ENCODE measurements at regions not wholly inside any gene's neighbourhood (a gene's known extent, or its start where the extent isn't known, plus 50 kb on each side); places are given as distances from the start of the nearest gene placed in this dataset.

- Histone ChIP-seq H2BK120ac (ENCODE audit: insufficient read depth, low read length, poor library complexity) (no peak overlapping the region), H3K14ac (ENCODE audit: low read length) (no peak overlapping the region), H3K9me3 (ENCODE audit: insufficient read depth, low read depth, low read length) (peaks cover 2% of the 10 kb centered on the region), H3K79me1 (ENCODE audit: low read length) (no peaks in the 10 kb centered on the region), H3K4me2 (ENCODE audit: low read length) (no peak overlapping the region), H2BK5ac (ENCODE audit: low read depth, low read length, poor library complexity) (no peak overlapping the region), H3K18ac (ENCODE audit: low read length) (no peak overlapping the region), H2BK12ac (ENCODE audit: low read length) (no peak overlapping the region), H3K79me2 (ENCODE audit: control insufficient read depth, insufficient read depth, low read length, poor library complexity) (no peaks in the 10 kb centered on the region), H4K12ac (ENCODE audit: low read depth, low read length) (no peak overlapping the region), H2AK5ac (ENCODE audit: low read length) (no peak overlapping the region), H3K4me1 (ENCODE audit: control insufficient read depth in 1 of 2, insufficient read depth in 2 of 2, low read length in 2 of 2) (no peaks in the 10 kb centered on the region), H3K36me3 (ENCODE audit: control insufficient read depth in 1 of 2, insufficient read depth in 2 of 2, low read length in 2 of 2) (no peaks in the 10 kb centered on the region), H3K4ac (ENCODE audit: low read depth, low read length) (no peak overlapping the region), H4K91ac (ENCODE audit: low read depth, low read length) (no peak overlapping the region), H3K23ac (ENCODE audit: low read length) (no peak overlapping the region), H3K27ac (ENCODE audit: low read depth, low read length) (no peak overlapping the region), H2AFZ (ENCODE audit: insufficient read depth, low read length, poor library complexity) (no peak overlapping the region), H3K4me3 (ENCODE audit: low read depth, low read length) (no peak overlapping the region), H3K27me3 (ENCODE audit: insufficient read depth, low read length) (no peaks in the 10 kb centered on the region), H3K9ac (ENCODE audit: low read length) (no peak overlapping the region), H4K8ac (ENCODE audit: low read depth, low read length) (no peak overlapping the region)
- no peak for DNase-seq
- no CpG with 5 or more reads among the region's 11 CpGs for WGBS (ENCODE audit: extremely low coverage, insufficient coverage, insufficient read length)
Measured at GRCh38 chr16:73464834-73465233, 416.9 kb upstream of the ZFHX3 start.

GRCh38 chr16:73459586-73459985 is 411.7 kb upstream of the ZFHX3 start:
- H2BK120ac ChIP-seq (ENCODE audit: insufficient read depth, low read length, poor library complexity), result no peak overlapping the region
- no peak overlapping the region for H2BK5ac ChIP-seq (ENCODE audit: low read depth, low read length, poor library complexity)
- no peak overlapping the region for H4K12ac ChIP-seq (ENCODE audit: low read depth, low read length)
- no peak overlapping the region for H3K18ac ChIP-seq (ENCODE audit: low read length)
- H2AK5ac ChIP-seq (ENCODE audit: low read length), result no peak overlapping the region
- H3K4me3 ChIP-seq (ENCODE audit: low read depth, low read length), result no peak overlapping the region
- no peaks in the 10 kb centered on the region for H3K4me1 ChIP-seq (ENCODE audit: control insufficient read depth in 1 of 2, insufficient read depth in 2 of 2, low read length in 2 of 2)
- no peaks in the 10 kb centered on the region for H3K27me3 ChIP-seq (ENCODE audit: insufficient read depth, low read length)
- no peak overlapping the region for H3K4ac ChIP-seq (ENCODE audit: low read depth, low read length)
- H3K79me1 ChIP-seq (ENCODE audit: low read length), result no peaks in the 10 kb centered on the region
- WGBS (ENCODE audit: extremely low coverage, insufficient coverage, insufficient read length), result no CpG with 5 or more reads among the region's 5 CpGs
- no peak overlapping the region for H2BK12ac ChIP-seq (ENCODE audit: low read length)
- no peak overlapping the region for H3K4me2 ChIP-seq (ENCODE audit: low read length)
- no peak overlapping the region for H3K27ac ChIP-seq (ENCODE audit: low read depth, low read length)
- no peaks in the 10 kb centered on the region for H3K36me3 ChIP-seq (ENCODE audit: control insufficient read depth in 1 of 2, insufficient read depth in 2 of 2, low read length in 2 of 2)
- H4K91ac ChIP-seq (ENCODE audit: low read depth, low read length), result no peak overlapping the region
- no peak overlapping the region for H2AFZ ChIP-seq (ENCODE audit: insufficient read depth, low read length, poor library complexity)
- no peak overlapping the region for H3K9ac ChIP-seq (ENCODE audit: low read length)
- no peak overlapping the region for H3K14ac ChIP-seq (ENCODE audit: low read length)
- H3K9me3 ChIP-seq (ENCODE audit: insufficient read depth, low read depth, low read length), result peaks cover 2% of the 10 kb centered on the region
- DNase-seq, result no peak
- no peak overlapping the region for H4K8ac ChIP-seq (ENCODE audit: low read depth, low read length)
- no peak overlapping the region for H3K23ac ChIP-seq (ENCODE audit: low read length)
- H3K79me2 ChIP-seq (ENCODE audit: control insufficient read depth, insufficient read depth, low read length, poor library complexity), result no peaks in the 10 kb centered on the region

GRCh38 chr16:73457851-73458250 is 409.9 kb upstream of the ZFHX3 start:
- Histone ChIP-seq H3K27ac (ENCODE audit: low read depth, low read length) (no peak overlapping the region), H3K23ac (ENCODE audit: low read length) (no peak overlapping the region), H3K14ac (ENCODE audit: low read length) (no peak overlapping the region), H4K91ac (ENCODE audit: low read depth, low read length) (no peak overlapping the region), H2BK5ac (ENCODE audit: low read depth, low read length, poor library complexity) (no peak overlapping the region), H3K79me2 (ENCODE audit: control insufficient read depth, insufficient read depth, low read length, poor library complexity) (no peaks in the 10 kb centered on the region), H4K8ac (ENCODE audit: low read depth, low read length) (no peak overlapping the region), H3K27me3 (ENCODE audit: insufficient read depth, low read length) (no peaks in the 10 kb centered on the region), H3K4me3 (ENCODE audit: low read depth, low read length) (no peak overlapping the region), H2BK12ac (ENCODE audit: low read length) (no peak overlapping the region), H3K36me3 (ENCODE audit: control insufficient read depth in 1 of 2, insufficient read depth in 2 of 2, low read length in 2 of 2) (no peaks in the 10 kb centered on the region), H3K18ac (ENCODE audit: low read length) (no peak overlapping the region), H2AFZ (ENCODE audit: insufficient read depth, low read length, poor library complexity) (no peak overlapping the region), H2BK120ac (ENCODE audit: insufficient read depth, low read length, poor library complexity) (no peak overlapping the region), H4K12ac (ENCODE audit: low read depth, low read length) (no peak overlapping the region), H3K9me3 (ENCODE audit: insufficient read depth, low read depth, low read length) (peaks cover 5% of the 10 kb centered on the region), H3K9ac (ENCODE audit: low read length) (no peak overlapping the region), H3K4ac (ENCODE audit: low read depth, low read length) (no peak overlapping the region), H3K79me1 (ENCODE audit: low read length) (no peaks in the 10 kb centered on the region), H3K4me2 (ENCODE audit: low read length) (no peak overlapping the region), H2AK5ac (ENCODE audit: low read length) (no peak overlapping the region), H3K4me1 (ENCODE audit: control insufficient read depth in 1 of 2, insufficient read depth in 2 of 2, low read length in 2 of 2) (no peaks in the 10 kb centered on the region)
- WGBS (ENCODE audit: extremely low coverage, insufficient coverage, insufficient read length), result no CpG with 5 or more reads among the region's 1 CpG
- no peak for DNase-seq

GRCh38 chr16:73448970-73449369 is 401.0 kb upstream of the ZFHX3 start:
- H3K27ac ChIP-seq (ENCODE audit: low read depth, low read length), result no peak overlapping the region
- no peak overlapping the region for H3K18ac ChIP-seq (ENCODE audit: low read length)
- no peak for DNase-seq
- WGBS (ENCODE audit: extremely low coverage, insufficient coverage, insufficient read length), result no CpG with 5 or more reads among the region's 3 CpGs
- no peaks in the 10 kb centered on the region for H3K79me1 ChIP-seq (ENCODE audit: low read length)
- no peak overlapping the region for H3K9ac ChIP-seq (ENCODE audit: low read length)
- no peak overlapping the region for H4K12ac ChIP-seq (ENCODE audit: low read depth, low read length)
- no peak overlapping the region for H2AK5ac ChIP-seq (ENCODE audit: low read length)
- H3K4me1 ChIP-seq (ENCODE audit: control insufficient read depth in 1 of 2, insufficient read depth in 2 of 2, low read length in 2 of 2), result no peaks in the 10 kb centered on the region
- no peak overlapping the region for H4K8ac ChIP-seq (ENCODE audit: low read depth, low read length)
- H3K4me2 ChIP-seq (ENCODE audit: low read length), result no peak overlapping the region
- no peak overlapping the region for H3K4me3 ChIP-seq (ENCODE audit: low read depth, low read length)
- no peak overlapping the region for H2BK120ac ChIP-seq (ENCODE audit: insufficient read depth, low read length, poor library complexity)
- H3K14ac ChIP-seq (ENCODE audit: low read length), result no peak overlapping the region
- no peaks in the 10 kb centered on the region for H3K36me3 ChIP-seq (ENCODE audit: control insufficient read depth in 1 of 2, insufficient read depth in 2 of 2, low read length in 2 of 2)
- H4K91ac ChIP-seq (ENCODE audit: low read depth, low read length), result no peak overlapping the region
- H2BK12ac ChIP-seq (ENCODE audit: low read length), result no peak overlapping the region
- no peaks in the 10 kb centered on the region for H3K27me3 ChIP-seq (ENCODE audit: insufficient read depth, low read length)
- no peak overlapping the region for H3K23ac ChIP-seq (ENCODE audit: low read length)
- H3K79me2 ChIP-seq (ENCODE audit: control insufficient read depth, insufficient read depth, low read length, poor library complexity), result no peaks in the 10 kb centered on the region
- H3K9me3 ChIP-seq (ENCODE audit: insufficient read depth, low read depth, low read length), result peaks cover 4% of the 10 kb centered on the region
- no peak overlapping the region for H3K4ac ChIP-seq (ENCODE audit: low read depth, low read length)
- H2BK5ac ChIP-seq (ENCODE audit: low read depth, low read length, poor library complexity), result no peak overlapping the region
- H2AFZ ChIP-seq (ENCODE audit: insufficient read depth, low read length, poor library complexity), result no peak overlapping the region
